ENCODE measurements at regions not wholly inside any gene's neighbourhood (a gene's known extent, or its start where the extent isn't known, plus 50 kb on each side); places are given as distances from the start of the nearest gene placed in this dataset.

DNA sequence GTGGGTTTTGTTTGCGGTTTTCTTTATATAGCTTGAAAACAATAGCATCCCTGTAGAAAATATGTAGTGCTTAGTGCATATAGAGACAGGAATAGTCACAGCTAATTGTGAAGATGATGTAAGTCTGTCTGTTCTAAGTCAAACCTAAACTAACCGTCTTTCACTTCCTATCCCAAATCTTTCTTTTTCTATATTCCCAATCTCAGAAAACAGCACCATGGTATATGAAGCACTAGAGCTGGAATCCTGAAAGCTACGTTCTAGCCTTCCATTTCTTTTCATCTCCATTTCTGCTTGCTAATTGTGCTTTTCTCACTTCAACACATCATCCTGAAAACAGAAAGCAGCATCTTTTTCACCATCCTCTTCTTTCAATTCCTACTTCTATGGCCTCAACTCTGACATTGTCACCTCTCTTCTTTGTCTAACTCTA, 1235.5 kb downstream of the ROBO2 start:
- TF ChIP-seq EZH2 (IDR thresholded peaks at IDR 0.05; ENCODE audit: insufficient read depth, poor library complexity, severe bottlenecking) (no peak), EZH2phosphoT487 (IDR thresholded peaks at IDR 0.05; ENCODE audit: insufficient read depth, low read depth) (no peak)

Measured in GM23248 (cell line).